ENCODE measurements at regions not wholly inside any gene's neighbourhood (a gene's known extent, or its start where the extent isn't known, plus 50 kb on each side); places are given as distances from the start of the nearest gene placed in this dataset.

DNA sequence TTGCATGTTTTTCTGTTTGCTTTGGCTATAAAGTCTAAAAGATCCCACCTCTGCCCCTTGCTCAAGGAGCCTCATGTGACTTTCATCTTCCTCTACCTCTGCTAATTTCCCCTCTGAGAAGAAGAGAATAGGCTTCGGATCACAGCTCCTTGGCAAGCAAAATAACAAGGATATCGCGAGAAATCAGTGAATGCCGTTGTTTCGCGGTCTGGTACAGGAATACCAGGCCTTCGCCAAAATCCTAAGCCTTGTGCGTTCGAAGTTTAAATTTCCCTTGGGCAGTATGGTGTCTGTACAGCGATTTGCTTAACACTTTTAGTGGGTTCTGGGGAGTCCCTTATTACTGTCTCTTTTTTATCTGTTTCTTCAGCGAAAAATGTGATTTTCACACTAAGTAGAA, 142.3 kb downstream of the IRF8 start:
- no peak for DNase-seq

DNA sequence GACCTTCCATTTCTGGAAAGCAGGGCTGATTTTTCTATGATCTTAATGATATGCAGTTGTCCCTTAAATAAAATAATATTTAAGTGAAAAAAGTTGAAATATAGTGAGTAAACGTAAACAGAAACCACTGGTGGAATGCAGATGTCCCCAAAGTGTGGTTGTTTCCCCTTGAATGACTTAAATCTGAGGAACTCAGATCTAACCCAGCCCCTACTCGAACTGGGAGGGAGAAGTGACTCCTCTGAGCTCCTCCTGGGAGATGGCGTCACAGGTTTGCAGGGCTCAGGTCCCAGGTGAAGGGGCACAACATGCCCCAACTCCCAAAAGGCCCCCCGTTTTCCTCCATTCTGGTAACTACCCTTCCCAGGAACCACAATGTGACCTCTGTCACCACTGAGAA, 142.8 kb downstream of the IRF8 start:
- DNase-seq, result no peak

DNA sequence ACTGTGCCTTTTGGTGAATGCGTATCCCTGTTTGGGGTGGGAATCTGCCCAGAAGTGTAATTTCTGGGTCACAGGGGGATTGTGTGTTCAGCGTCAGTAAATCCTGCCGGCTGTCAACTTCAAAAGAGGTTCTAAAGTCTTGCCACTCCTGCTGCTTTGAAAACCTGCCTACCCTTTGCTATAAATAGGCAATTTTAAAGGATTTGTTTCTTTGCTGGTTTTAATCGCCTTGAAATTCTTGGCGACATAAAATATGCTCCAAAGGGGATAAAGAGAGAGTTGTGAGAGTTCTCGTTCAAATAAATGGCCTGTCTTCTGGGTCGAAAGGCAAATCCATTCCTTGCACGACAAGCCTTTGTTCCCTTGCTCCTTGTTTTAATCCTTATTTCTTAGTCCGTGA, 143.4 kb downstream of the IRF8 start:
- no peak for DNase-seq

- no peak for DNase-seq
Observed at GRCh38 chr16:86042996-86043725, 144.2 kb downstream of the IRF8 start.

DNA sequence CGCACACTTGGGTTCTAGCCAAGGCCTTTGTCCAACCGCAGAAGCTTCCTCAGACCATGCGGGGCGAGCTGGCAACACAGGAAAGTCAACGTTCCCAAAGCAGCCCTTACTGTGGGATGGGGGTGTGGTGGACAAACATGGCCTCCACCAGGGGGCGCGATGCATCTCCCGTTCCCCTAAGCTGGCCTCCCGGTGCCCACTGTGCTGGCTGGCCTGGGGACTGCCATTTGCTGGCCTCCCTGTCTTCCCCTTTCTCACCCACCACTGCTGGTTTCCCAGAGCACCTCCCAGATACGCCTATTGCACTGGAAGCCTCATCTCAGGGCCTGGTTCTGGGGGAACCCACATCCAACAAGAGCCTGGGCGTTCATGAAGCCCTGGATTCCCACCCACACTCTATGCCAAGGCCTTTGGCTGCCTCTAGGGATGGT, 145.3 kb downstream of the IRF8 start:
- DNase-seq, result no peak

GRCh38 chr16:86044881-86045590, 146.1 kb downstream of the IRF8 start:
- no peak for DNase-seq

GRCh38 chr16:86045591-86045971, 146.6 kb downstream of the IRF8 start:
- no peak for DNase-seq

DNA sequence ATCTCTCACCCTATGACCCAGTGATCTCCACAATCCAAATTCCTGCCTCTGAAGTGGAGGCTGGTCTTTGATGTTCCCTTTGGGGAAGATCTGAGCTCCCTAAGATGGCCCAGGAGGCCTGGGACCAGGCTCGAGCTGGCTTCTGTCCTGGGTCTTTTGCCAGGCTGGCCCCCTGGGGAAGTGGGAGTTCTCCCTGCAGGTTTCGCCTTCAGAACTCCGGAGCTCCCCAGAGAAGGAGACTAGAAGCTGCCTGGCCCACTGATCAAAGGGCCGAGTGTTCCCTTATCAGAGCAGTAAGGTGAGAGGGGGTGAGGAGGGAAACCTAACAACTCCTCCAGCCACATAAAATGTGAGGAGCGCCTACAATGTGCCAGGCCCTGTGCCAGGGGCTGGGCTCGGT, 147.1 kb downstream of the IRF8 start:
- DNase-seq, result no peak

DNA sequence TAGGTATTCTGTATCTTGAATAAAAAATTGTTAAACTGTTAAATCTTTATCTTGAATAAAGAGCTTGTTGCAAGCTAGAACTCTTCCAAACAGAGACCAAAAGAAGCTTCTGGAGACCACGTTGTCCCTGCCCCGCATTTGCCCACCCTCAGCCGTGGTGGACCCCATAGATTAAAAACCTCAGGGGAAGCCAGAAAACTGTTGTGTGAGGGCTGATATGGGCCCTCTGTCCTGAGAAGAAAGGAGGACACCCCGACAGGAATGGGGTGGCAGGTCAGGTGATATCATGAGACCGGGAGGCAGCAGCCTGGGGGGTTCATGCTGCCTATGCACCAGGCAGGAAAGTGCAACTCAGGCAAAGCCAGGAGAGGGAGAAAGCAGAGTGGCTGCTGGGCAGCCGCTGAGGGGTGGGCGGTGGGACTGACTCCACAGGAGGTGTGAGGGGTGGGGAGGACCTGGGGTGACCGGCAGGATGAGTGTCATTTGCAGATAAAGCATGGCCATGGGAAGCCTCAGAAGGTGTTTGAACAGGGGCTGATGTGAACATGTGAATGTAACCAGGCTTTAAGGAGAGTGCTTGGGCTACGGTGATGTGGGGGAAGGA, 147.8 kb downstream of the IRF8 start:
- DNase-seq, result no peak

GRCh38 chr16:86048221-86048620, 149.3 kb downstream of the IRF8 start:
- no peak for DNase-seq

- no peak for DNase-seq
Observed at GRCh38 chr16:86048882-86049585, 150.1 kb downstream of the IRF8 start.

DNA sequence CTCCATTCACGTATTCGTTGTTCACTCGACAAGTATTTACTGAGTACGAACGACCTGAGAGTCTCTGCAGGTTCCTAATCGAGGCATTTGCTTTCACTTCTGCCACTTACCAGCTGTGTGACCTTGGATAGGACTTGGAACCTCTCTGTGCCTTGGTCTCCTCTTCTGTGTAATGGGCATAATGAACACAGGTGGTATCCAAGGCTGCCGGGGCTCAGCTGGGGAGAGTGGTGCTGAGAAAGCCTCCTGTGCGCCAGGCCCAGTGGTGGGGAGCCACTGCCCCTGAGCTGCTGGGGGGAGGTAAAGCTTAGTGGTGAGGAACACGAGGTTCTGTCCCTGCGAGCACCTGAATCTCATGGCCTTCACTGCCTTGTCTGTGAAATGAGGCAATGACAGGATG, 150.7 kb downstream of the IRF8 start:
- no peak for DNase-seq

DNA sequence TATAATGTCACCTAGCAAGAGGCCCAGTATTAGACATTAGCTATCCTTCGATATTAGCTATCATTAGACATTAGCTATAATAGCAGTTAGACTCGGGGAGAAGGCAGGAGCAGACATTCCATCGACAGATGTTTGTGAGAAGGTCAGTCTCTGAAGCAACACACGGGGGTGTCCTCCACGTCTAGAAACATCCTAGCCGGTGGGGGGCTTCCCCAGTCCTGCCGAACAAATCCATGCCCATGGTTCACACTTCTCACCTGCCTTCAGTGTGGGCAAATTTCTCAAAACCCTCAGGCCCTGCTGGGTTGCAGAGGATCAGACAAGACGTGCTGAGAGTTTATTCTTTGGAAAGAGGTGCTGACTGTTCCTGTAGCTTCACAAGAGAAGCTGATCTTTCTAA, 151.1 kb downstream of the IRF8 start:
- DNase-seq, result no peak

- DNase-seq, result no peak
Observed at GRCh38 chr16:86050591-86051367, 151.8 kb downstream of the IRF8 start.

DNA sequence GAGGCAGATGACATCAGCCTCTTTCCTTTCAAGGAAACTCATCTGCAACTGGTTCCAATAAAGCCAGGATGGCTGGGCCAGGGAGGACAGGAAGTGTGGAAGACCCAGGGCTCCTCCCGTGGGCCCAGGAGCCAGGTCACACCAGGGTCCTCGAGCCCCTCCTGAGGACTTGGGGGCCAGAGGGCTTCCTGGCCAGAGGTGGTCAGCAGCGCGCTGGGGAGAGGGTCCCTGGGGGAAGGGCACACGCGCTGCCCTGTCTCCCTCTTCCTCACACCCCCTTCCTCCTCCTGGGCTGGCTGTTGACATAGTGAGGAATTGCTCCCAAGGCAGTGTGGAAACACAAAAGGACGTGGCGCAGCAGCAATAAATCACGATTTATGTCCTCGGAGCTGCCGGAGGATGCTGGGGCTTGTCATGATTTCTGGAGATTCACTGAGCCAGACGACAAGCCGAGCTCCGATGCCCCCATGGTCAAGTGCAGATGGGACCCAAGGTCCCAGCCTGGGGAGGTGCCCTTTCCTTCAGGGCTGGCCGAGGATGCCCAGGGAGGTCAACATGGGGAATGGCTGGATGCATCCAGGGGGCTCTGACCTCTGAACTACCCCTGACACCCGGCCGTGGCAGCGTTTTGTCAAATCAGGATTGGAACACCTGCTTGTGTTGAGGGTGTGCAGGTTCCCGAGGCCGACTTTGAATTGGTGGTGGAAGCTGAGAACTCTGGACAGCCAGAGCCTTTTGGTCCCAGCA, 152.6 kb downstream of the IRF8 start:
- DNase-seq, result peak; percentile 77

DNA sequence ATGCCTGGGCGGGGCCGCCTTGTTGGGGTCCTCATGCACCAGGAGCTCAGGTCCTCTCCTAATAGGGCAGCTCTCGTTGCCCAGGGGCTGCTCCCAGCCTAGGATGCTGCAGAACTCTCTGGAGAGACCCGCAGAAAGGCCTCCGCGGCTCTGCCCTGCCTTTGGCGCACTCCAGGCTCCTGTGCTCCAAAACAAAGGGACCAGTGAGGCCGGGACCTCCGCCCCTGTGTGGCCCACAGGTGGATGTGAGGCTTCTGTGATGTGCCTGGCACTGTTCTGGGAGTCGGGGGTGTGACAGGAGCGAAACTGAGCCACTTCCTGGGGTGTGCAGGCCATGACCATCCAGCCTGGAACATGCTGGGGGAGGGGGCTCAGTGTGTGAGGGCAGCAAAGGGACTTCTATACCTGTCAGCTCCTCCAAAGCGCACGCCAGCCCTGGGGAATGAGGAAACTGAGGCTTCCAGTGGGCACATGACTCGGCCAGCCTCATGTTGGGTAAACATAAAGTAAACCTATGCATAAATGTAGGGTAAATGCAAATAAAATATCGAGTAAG, 153.2 kb downstream of the IRF8 start:
- no peak for DNase-seq

DNA sequence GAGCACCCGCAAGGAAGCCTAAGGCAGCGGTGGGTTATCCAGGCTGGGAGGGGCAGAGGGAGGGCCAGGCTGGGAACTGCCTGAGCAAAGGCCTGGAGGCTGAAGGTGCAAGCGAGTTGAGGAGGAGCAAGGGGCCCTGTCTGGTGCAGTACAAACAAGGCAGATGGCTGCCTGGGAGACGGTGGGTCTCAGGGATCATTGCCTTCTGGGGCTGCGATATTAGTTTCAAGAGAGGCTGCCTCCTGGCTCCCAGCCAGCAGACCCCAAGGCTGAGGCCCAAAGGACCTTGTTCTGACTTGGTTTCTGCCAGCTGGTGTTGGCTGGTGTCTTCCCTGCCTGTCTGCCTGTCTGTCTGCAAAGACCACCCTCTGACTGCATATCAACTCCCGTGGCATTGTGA, 154.0 kb downstream of the IRF8 start:
- DNase-seq, result no peak

DNA sequence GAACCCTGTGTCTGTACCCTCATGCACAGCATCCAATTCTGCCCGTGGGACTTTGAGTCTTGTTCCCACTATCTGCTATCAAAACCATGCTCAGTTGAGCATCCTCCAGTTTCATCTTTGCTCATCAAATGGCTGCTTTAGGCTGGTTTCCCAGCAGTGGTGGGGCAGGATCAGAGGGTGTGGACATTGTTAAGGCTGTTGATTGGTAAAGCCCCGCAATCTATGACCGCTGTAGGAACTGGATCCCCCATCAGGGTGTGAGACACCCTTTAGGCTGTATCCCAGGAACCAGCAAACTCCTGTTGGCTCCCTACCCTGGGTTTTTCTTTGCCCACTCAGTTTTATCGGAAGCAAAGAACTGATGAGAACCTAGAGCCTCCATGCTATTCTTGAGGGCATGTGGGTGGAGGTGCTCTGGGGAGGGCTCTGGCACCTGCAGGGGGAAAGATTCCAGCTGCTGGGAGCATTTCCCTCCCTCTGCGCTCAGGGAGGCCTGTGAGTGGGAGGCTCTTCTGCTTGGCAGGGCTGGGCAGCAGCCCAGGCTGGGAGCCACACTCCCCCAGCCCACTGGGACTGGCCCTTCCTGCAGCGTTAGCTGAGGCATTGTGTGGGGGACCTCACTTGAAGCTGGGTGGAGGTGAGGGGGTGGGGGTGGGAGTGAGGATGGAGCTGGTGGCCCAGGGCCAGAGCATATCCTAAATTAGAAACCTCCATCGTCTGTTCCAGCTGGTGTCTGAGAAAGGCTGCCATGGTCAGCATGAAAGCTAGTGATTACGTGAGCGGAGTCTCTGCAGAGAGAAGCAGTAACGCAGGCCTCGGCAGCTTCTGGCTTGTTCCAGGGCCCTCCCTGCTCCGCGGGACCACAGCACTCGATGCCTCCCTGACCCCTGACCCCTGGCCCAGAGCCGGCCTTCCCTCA, 160.6 kb downstream of the IRF8 start:
- no peak for DNase-seq

GRCh38 chr16:86060381-86061317, 161.7 kb downstream of the IRF8 start:
- no peak for DNase-seq
